ENCODE measurements at regions not wholly inside any gene's neighbourhood (a gene's known extent, or its start where the extent isn't known, plus 50 kb on each side); places are given as distances from the start of the nearest gene placed in this dataset.

GRCh38 chr14:97273540-97273939 lies 476.4 kb downstream of the VRK1 start:
- no peak for DNase-seq

- DNase-seq: no peak
Measured at GRCh38 chr14:97274626-97275025, 477.4 kb downstream of the VRK1 start.

GRCh38 chr14:97275276-97275675 lies 478.1 kb downstream of the VRK1 start:
- DNase-seq: no peak

GRCh38 chr14:97276573-97276972 lies 479.4 kb downstream of the VRK1 start:
- no peak for DNase-seq

GRCh38 chr14:97277711-97278110 lies 480.5 kb downstream of the VRK1 start:
- DNase-seq: no peak

GRCh38 chr14:97280526-97280925 lies 483.3 kb downstream of the VRK1 start:
- no peak for DNase-seq

GRCh38 chr14:97281741-97282140 lies 484.6 kb downstream of the VRK1 start:
- DNase-seq: no peak

GRCh38 chr14:97282210-97283004 lies 485.2 kb downstream of the VRK1 start:
- DNase-seq: no peak

GRCh38 chr14:97283005-97283403 lies 485.8 kb downstream of the VRK1 start:
- no peak for DNase-seq

GRCh38 chr14:97283426-97283825 lies 486.2 kb downstream of the VRK1 start:
- DNase-seq: no peak

- no peak for DNase-seq
Measured at GRCh38 chr14:97283841-97284240, 486.7 kb downstream of the VRK1 start.

GRCh38 chr14:97287956-97288355 lies 490.8 kb downstream of the VRK1 start:
- no peak for DNase-seq

GRCh38 chr14:97290065-97290464 lies 492.9 kb downstream of the VRK1 start:
- DNase-seq: no peak

- no peak for DNase-seq
Measured at GRCh38 chr14:97290977-97291376, 493.8 kb downstream of the VRK1 start.

GRCh38 chr14:97293659-97294058 lies 496.5 kb downstream of the VRK1 start:
- no peak for DNase-seq

- DNase-seq: no peak
Measured at GRCh38 chr14:97295108-97295710, 498.0 kb downstream of the VRK1 start.

GRCh38 chr14:97296176-97296575 lies 499.0 kb downstream of the VRK1 start:
- no peak for DNase-seq

- DNase-seq: no peak
Measured at GRCh38 chr14:97297100-97297499, 499.9 kb downstream of the VRK1 start.

GRCh38 chr14:97298331-97298730 lies 501.1 kb downstream of the VRK1 start:
- DNase-seq: peak in 1 of 2 donors; percentile 22

- DNase-seq: no peak
Measured at GRCh38 chr14:97298736-97299135, 501.6 kb downstream of the VRK1 start.

GRCh38 chr14:97299661-97300060 lies 502.5 kb downstream of the VRK1 start:
- peak; percentile 25 to 28 for DNase-seq

GRCh38 chr14:97301931-97302559 lies 504.9 kb downstream of the VRK1 start:
- DNase-seq: no peak

- DNase-seq: peak in 1 of 2 donors; percentile 13
Measured at GRCh38 chr14:97306133-97306759, 509.1 kb downstream of the VRK1 start.
